ENCODE measurements at regions not wholly inside any gene's neighbourhood (a gene's known extent, or its start where the extent isn't known, plus 50 kb on each side); places are given as distances from the start of the nearest gene placed in this dataset.

DNA sequence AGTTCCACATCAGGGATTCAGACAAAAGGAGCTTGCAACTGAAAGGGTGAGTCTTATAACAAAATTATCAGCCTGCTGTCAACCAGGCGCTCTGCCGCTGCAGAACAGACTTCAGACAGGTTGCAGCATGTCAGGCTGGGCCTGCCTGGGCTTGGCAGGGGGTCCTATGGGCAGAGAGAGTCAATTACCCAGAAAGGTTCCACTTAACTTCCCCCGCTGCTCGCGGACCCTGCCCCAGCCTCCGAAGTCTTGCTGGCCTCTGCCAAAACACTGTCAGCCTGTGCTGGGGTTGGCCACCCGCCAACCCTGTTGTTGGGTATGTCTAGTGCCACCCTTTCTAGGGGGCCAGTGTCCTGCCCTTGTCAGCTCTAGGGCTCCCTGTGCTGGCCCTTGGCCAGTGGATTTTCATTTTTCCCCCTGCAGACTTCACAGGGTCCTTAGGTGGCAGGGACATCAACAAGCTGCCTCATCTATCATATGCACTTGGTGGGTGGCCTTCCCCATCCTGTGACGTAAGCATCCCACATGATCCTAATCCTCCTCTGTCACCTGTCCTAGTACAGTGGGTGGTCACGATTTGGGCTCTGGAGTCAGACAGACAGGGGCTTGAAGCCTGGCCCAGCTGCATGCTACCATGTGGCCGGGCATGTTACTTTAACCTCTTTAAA, 166.5 kb upstream of the CADM1 start:
- in situ Hi-C loops (cut with HindIII; ENCODE audit: low sequenced_read_pairs), result no loop called here

GRCh38 chr11:115665958-115666357, 161.7 kb upstream of the CADM1 start:
- in situ Hi-C loops (cut with HindIII; ENCODE audit: low sequenced_read_pairs), result no loop called here
- DNase-seq (ENCODE audit: low spot score), result no peak

More for the DNA sequence above, 166.5 kb upstream of the CADM1 start:
- no peak for DNase-seq (ENCODE audit: low spot score)

DNA sequence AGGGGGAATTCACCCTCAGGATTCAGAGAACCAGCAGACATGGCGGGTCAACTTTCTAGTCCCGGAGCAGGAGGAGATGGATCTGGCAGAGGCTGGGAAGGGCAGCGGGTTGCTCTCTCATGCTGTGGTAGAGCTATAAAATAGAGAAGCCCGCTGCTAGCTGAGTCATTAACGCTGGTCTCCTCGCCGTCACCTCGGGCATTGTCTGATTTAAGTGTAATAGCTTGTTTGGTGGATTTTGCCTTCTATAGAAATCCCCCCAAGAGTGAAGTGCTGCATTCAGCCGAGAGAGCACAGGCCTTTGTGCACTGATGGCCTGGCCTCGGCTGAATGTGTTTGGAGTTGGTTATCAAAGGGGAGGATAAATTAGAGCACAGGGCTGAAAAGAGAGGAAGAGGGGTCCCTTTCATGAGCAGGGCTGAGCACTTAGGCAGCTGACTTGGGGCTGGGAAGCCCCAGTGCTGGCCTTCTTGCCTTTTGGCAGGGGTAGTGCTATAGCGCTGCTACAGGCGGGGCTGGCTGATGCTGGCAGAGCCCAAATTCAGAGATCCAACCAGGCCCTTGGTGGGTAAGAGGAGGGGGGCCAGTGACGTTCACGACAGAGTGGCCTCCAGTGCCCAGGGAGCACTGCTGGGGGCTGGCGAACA, 161.1 kb upstream of the CADM1 start:
- DNase-seq (ENCODE audit: low spot score), result no peak
- in situ Hi-C loops (cut with HindIII; ENCODE audit: low sequenced_read_pairs), result no loop called here

GRCh38 chr11:115664313-115664712, 160.1 kb upstream of the CADM1 start:
- in situ Hi-C loops (cut with HindIII; ENCODE audit: low sequenced_read_pairs), result no loop called here
- DNase-seq (ENCODE audit: low spot score), result no peak

DNA sequence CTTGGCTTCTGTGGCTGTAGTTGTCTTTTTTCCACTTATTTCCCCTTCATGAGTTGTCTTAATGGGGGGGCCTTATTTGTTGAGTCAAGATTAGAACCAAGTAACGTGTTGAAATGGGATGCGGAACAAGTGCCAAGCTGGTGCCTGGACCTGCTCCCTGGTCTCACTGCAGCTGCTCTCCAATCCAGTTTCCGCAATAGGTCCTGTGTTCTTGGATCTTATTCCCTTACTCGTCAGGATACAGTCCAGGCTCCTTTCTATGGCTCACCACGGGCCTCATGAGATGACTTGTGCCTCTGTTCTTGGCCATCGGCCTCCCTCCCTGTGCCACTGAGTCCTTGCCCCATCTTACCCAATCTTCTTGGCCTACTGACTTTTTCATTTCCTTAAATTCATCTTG, 159.6 kb upstream of the CADM1 start:
- in situ Hi-C loops (cut with HindIII; ENCODE audit: low sequenced_read_pairs), result no loop called here
- DNase-seq (ENCODE audit: low spot score), result no peak

DNA sequence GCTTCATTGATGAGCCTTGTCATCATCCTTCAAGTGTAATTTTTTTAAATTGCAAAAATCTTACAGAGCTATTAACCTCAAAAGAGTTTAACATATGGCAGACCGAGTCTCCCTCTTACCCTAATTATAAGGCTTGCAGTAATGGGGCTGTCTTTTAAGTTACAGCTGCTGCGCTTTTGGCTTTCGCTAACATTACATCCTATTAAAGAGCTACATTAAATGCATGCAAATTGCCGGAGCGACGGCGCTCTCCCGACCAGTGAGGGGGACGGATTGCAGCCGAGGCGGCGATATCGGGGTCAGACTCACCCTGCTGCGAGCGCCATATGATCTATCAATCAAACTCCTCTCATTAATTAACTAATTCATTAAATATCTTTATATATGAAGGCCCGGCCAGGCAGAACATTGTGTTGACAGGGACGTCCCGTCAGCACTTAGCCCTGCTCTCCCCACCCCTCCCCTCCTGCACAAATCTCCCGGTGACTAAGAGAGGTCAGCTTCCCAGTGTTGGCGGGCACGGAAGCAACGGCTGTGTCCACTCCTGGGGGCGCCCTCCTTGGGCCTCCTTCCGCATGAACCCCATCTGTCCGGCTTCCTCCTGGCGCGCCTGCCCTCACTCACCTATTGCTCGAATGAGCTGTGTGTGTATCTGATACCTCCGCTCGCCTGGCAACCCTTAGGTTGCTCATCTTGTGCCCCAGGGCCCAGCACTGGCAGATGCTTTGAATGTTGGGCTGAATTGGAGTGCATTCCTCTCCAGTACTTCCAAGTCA, 156.0 kb upstream of the CADM1 start:
- DNase-seq (ENCODE audit: low spot score), result peak; percentile 57
- in situ Hi-C loops (cut with HindIII; ENCODE audit: low sequenced_read_pairs), result no loop called here

DNA sequence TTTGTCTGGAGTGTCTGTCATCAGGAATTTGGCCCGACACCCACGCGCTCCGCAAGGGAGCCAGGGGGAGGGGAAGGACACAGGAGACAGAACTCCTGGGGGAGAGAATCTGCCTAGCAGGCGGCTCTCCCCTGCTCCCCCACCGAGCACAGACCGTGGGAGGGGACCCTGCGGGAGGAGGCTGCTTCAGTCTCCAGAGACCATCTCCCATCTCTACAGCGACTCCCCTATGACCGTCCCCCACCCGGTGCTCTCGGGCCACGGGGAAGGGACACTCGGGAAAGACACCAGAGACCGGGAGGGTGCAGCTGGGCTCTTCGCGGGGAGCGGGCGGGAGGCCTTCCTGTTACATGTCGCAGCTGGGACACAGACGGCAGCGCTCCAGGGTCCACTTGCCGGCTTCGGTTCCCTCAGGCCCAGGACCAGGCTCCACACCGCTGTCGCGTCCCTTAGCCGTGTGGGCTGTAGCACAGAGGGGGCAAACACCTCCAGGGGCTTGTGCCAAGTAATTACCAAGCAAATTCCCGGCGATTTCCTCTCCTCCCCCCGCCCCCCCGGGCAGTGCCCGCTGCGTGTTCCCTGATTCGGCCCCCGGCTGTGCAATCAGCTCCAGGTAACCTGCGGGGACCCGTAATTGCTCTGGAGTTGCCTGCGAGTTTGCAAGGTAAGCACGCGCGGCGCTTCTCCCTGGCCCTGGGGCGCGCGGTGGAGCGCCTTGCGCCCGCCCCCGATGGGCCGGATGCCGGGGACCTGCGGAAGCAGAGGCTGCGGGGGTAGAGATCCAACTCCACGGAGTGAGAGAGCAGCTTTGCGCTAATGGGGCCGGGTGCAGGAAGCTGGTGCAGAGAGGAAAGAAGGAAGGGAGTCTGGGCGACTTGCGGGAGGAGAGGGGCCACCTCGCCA, 155.1 kb upstream of the CADM1 start:
- peak; percentile 56 for DNase-seq (ENCODE audit: low spot score)

GRCh38 chr11:115657586-115657985, 153.4 kb upstream of the CADM1 start:
- DNase-seq (ENCODE audit: low spot score), result no peak
- in situ Hi-C loops (cut with HindIII; ENCODE audit: low sequenced_read_pairs), result no loop called here

More for the DNA sequence above, 155.1 kb upstream of the CADM1 start:
- in situ Hi-C loops (cut with HindIII; ENCODE audit: low sequenced_read_pairs), result no loop called here

DNA sequence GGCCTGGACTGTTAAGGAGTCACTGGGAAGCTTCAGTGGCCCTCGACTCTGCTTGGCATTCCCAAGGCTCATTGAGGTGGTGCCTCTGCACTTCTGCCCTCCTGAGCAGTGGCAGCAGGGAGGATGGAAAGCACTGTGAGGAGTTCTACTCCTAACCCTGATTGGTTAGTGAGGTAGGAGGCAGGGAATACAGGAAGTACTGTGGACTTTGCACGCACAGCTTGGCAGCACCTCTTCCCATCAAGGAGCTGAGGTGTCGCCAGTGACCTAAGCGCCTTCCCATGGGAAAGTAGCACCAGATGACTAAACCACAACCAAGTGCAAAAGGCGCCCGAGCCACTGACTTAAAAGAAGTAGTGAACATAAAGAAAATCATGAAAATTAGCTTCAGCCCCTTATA, 152.5 kb upstream of the CADM1 start:
- in situ Hi-C loops (cut with HindIII; ENCODE audit: low sequenced_read_pairs), result no loop called here

DNA sequence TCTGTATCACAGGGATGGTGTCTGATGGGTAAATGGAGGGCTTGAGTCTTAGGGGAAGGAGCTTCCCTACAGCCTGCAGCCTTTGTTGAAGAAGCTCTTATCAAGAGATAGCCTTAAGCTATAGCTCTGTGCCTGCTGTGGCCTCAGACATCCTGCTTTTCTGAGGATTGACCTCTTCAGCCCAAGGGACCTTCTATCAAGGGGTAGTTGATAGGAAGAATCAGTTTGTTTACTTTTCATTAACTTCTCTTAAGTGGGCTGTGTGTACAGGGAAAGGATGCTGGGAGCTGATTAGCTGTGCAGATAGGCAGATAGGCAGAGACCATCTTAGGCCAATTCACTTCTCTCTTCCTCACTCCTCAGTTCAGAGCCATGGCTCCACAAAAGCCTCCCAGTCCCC, 151.8 kb upstream of the CADM1 start:
- no peak for DNase-seq (ENCODE audit: low spot score)
- in situ Hi-C loops (cut with HindIII; ENCODE audit: low sequenced_read_pairs), result no loop called here

More for the DNA sequence above, 152.5 kb upstream of the CADM1 start:
- DNase-seq (ENCODE audit: low spot score), result no peak

- in situ Hi-C loops (cut with HindIII; ENCODE audit: low sequenced_read_pairs), result no loop called here
- no peak for DNase-seq (ENCODE audit: low spot score)
Observed at GRCh38 chr11:115654792-115655191, 150.6 kb upstream of the CADM1 start.

DNA sequence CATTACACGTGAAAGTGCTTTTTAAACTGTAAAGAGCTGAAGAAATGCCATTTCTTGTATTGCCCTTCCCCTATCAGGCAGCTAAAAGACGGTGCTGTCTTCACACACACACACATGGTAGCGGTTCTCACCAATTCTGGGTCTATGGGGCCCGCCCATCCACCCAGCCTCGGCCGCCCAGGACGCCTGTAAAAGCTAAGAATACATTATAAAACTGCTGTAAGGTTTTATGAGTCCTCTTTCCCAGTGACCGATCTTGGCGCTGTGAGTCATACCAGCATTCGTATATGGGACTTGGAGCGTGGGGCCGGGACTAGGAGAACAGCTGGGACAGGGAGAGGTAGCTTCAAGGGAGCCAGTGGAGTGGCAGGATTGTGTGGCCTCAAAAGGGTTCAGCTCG, 149.7 kb upstream of the CADM1 start:
- in situ Hi-C loops (cut with HindIII; ENCODE audit: low sequenced_read_pairs), result no loop called here
- DNase-seq (ENCODE audit: low spot score), result no peak

GRCh38 chr11:115653076-115653475, 148.9 kb upstream of the CADM1 start:
- in situ Hi-C loops (cut with HindIII; ENCODE audit: low sequenced_read_pairs), result no loop called here
- DNase-seq (ENCODE audit: low spot score), result no peak

DNA sequence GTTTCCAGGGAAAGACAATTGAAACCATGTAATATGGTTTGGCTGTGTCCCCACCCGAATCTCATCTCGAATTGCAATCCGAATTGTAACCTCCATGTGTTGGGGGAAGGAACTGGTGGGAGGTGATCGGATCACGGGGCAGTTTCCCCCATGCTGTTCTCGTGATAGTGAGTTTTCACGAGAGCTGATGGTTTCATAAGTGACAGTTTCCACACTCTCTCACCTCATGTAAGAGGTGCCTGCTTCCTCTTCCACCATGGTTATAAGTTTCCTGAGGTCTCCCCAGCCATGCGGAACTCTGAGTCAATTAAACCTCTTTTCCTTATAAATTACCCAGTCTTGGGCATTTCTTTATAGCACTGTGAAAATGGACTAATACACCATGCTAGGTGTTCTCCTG, 148.3 kb upstream of the CADM1 start:
- in situ Hi-C loops (cut with HindIII; ENCODE audit: low sequenced_read_pairs), result no loop called here
- no peak for DNase-seq (ENCODE audit: low spot score)

GRCh38 chr11:115652094-115652493, 147.9 kb upstream of the CADM1 start:
- no peak for DNase-seq (ENCODE audit: low spot score)
- in situ Hi-C loops (cut with HindIII; ENCODE audit: low sequenced_read_pairs), result no loop called here

DNA sequence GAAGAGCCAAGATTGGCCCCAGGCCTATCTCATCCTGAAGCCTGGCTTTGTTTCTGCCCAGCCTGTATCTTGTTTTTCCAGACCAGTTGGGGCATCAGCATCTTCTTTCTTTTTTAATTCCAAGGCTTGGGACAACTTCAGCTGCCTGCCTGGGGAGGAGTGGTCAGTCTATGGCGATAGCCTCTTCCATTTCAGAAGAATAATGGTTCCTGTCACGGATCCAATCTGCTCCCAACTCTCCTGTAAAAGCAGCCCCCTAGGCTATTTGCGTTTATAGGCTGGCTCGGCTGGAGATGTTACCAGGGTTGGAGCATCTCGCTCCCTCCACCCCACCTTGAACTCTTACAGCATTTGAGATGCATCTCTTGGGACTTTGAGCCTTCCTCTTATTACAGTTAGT, 145.2 kb upstream of the CADM1 start:
- in situ Hi-C loops (cut with HindIII; ENCODE audit: low sequenced_read_pairs), result no loop called here

GRCh38 chr11:115645631-115646317, 141.6 kb upstream of the CADM1 start:
- DNase-seq (ENCODE audit: low spot score), result no peak
- in situ Hi-C loops (cut with HindIII; ENCODE audit: low sequenced_read_pairs), result no loop called here

More for the DNA sequence above, 145.2 kb upstream of the CADM1 start:
- DNase-seq (ENCODE audit: low spot score), result no peak

DNA sequence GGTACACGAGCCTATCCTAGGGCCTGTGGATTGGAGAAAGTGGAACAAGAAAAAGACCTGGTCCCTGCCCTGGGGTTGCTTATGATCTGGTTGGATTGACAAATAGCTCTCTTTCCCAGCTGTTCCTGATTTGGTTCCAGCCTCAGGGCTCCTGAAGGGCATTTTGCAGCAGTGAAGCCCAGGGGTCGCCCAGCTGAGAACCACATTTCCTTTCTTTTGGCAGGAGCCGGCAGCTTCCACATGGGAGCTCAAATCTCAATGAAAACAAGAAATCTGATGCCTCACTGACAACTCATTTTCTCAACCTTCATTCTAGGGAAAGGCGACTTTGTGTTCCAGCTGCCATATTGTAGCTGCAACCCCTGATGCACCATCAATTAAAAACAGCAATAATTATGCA, 140.6 kb upstream of the CADM1 start:
- in situ Hi-C loops (cut with HindIII; ENCODE audit: low sequenced_read_pairs), result no loop called here
- no peak for DNase-seq (ENCODE audit: low spot score)

Measured in G401 (cell line).